Astrocyte (in vitro differentiated cells and primary cell): ENCODE measurements at regions not wholly inside any gene's neighbourhood (a gene's known extent, or its start where the extent isn't known, plus 50 kb on each side); places are given as distances from the start of the nearest gene placed in this dataset.

Experiments used
- DNase-seq: peaks from one replicate; pipeline ENCODE4 v3.0.0-alpha.2; 2010; ENCODE audit warnings: low read depth
- FAIRE-seq: peaks from 2 replicates; lab custom pipeline; 2011; peaks lifted over from hg19 to GRCh38; lab: Jason Lieb, UNC
- H2AFZ ChIP-seq: 2 replicates; pipeline ENCODE4 v1.6.0; 2012; ENCODE audit warnings: low read depth, low read length, inconsistent platforms
- H3K27ac ChIP-seq: 2 replicates; pipeline ENCODE4 v1.5.1; 2011; ENCODE audit warnings: low read depth, low read length, inconsistent platforms
- H3K27me3 ChIP-seq: 2 replicates; pipeline ENCODE4 v1.6.0; 2011; ENCODE audit warnings: low read length, inconsistent platforms; ENCODE audit not compliant: insufficient read depth
- H3K36me3 ChIP-seq: 2 replicates; pipeline ENCODE4 v1.5.1; 2011; ENCODE audit warnings: low read length, inconsistent platforms; ENCODE audit not compliant: insufficient read depth
- H3K4me1 ChIP-seq: 2 replicates; pipeline ENCODE4 v1.5.1; 2011; ENCODE audit warnings: low read length, inconsistent platforms; ENCODE audit not compliant: insufficient read depth
- H3K4me2 ChIP-seq: 2 replicates; pipeline ENCODE4 v1.6.0; 2012; ENCODE audit warnings: low read length, inconsistent platforms
- H3K4me3 ChIP-seq: 2 replicates; pipeline ENCODE4 v1.5.1; 2011; ENCODE audit warnings: low read depth, mild to moderate bottlenecking, low read length, inconsistent platforms; ENCODE audit not compliant: insufficient read depth
- H3K79me2 ChIP-seq: 2 replicates; pipeline ENCODE4 v1.6.0; 2012; ENCODE audit warnings: mild to moderate bottlenecking, low read length, inconsistent platforms; ENCODE audit not compliant: insufficient read depth
- H3K9ac ChIP-seq: 2 replicates; pipeline ENCODE4 v1.6.0; 2012; ENCODE audit warnings: mild to moderate bottlenecking, low read length, inconsistent platforms
- H3K9me3 ChIP-seq: 2 replicates; pipeline ENCODE4 v1.5.1; 2012; ENCODE audit warnings: low read depth, mild to moderate bottlenecking, low read length, inconsistent platforms; ENCODE audit not compliant: insufficient read depth
- H4K20me1 ChIP-seq: 2 replicates; pipeline ENCODE4 v1.6.0; 2012; ENCODE audit warnings: low read length, inconsistent platforms; ENCODE audit not compliant: insufficient read depth
- H3K27ac Mint-ChIP-seq: one replicate; pipeline ENCODE4 v1.8.0; 2021; ENCODE audit warnings: mild to moderate bottlenecking, mixed read lengths; ENCODE audit not compliant: unreplicated experiment
- H3K27me3 Mint-ChIP-seq: one replicate; pipeline ENCODE4 v1.8.0; 2021; ENCODE audit warnings: low read depth, mixed read lengths; ENCODE audit not compliant: unreplicated experiment
- H3K36me3 Mint-ChIP-seq: one replicate; pipeline ENCODE4 v1.8.0; 2021; ENCODE audit warnings: low read depth, mixed read lengths; ENCODE audit not compliant: unreplicated experiment
- H3K4me1 Mint-ChIP-seq: one replicate; pipeline ENCODE4 v1.8.0; 2021; ENCODE audit warnings: low read depth, mixed read lengths; ENCODE audit not compliant: unreplicated experiment
- H3K4me3 Mint-ChIP-seq: one replicate; pipeline ENCODE4 v1.8.0; 2021; ENCODE audit warnings: mild to moderate bottlenecking, moderate library complexity, mixed read lengths; ENCODE audit not compliant: unreplicated experiment
- H3K9me3 Mint-ChIP-seq: one replicate; pipeline ENCODE4 v1.8.0; 2021; ENCODE audit warnings: mild to moderate bottlenecking, mixed read lengths; ENCODE audit not compliant: unreplicated experiment
- EZH2 ChIP-seq: IDR thresholded peaks from 2 replicates; pipeline ENCODE4 v1.6.1; 2012; ENCODE audit warnings: mild to moderate bottlenecking, low read length, inconsistent platforms; ENCODE audit not compliant: insufficient read depth
- TF ChIP-seq, protein P1 (sequence below): IDR thresholded peaks from 2 replicates; pipeline ENCODE4 v1.5.1; 2011; ENCODE audit warnings: low read depth, mild to moderate bottlenecking, inconsistent platforms, low read length, moderate library complexity; ENCODE audit not compliant: insufficient read depth

DNA sequence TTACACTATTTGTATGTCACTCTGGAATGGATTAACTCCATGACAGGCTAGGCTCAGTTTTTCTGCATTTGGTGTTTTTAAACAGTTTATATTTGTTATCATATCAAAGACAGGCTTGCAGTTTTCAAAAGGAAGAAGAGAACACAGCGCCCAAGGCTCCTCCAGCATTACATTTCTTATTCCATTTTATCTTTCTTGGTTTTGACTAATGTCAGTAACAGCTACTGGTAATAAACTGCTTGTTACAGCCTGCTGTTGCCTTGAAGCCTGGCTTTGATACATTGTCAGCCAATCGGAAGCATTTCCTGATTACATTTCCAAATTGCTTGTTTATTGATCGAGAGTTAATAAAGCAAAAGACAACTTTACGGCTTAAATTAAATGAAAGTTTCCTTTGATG lies 166.0 kb upstream of the MDFIC start:
- DNase-seq = no peak
- Histone ChIP-seq H3K9me3 (no peaks in the 10 kb centered on the region), H3K27ac (no peak overlapping the region), H4K20me1 (no peaks in the 10 kb centered on the region), H3K4me3 (no peak overlapping the region), H3K27me3 (no peaks in the 10 kb centered on the region), H2AFZ (no peak overlapping the region), H3K36me3 (no peaks in the 10 kb centered on the region), H3K4me1 (no peaks in the 10 kb centered on the region), H3K79me2 (no peaks in the 10 kb centered on the region), H3K4me2 (no peak overlapping the region), H3K9ac (no peak overlapping the region)
- Mint-ChIP-seq H3K4me1 (no peaks in the 10 kb centered on the region), H3K4me3 (no peak overlapping the region), H3K36me3 (no peaks in the 10 kb centered on the region), H3K27me3 (no peaks in the 10 kb centered on the region), H3K27ac (no peak overlapping the region), H3K9me3 (no peaks in the 10 kb centered on the region)
- TF ChIP-seq EZH2 = no peak
- TF ChIP-seq, protein P1, sequence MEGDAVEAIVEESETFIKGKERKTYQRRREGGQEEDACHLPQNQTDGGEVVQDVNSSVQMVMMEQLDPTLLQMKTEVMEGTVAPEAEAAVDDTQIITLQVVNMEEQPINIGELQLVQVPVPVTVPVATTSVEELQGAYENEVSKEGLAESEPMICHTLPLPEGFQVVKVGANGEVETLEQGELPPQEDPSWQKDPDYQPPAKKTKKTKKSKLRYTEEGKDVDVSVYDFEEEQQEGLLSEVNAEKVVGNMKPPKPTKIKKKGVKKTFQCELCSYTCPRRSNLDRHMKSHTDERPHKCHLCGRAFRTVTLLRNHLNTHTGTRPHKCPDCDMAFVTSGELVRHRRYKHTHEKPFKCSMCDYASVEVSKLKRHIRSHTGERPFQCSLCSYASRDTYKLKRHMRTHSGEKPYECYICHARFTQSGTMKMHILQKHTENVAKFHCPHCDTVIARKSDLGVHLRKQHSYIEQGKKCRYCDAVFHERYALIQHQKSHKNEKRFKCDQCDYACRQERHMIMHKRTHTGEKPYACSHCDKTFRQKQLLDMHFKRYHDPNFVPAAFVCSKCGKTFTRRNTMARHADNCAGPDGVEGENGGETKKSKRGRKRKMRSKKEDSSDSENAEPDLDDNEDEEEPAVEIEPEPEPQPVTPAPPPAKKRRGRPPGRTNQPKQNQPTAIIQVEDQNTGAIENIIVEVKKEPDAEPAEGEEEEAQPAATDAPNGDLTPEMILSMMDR = no peak
- no peak for FAIRE-seq

DNA sequence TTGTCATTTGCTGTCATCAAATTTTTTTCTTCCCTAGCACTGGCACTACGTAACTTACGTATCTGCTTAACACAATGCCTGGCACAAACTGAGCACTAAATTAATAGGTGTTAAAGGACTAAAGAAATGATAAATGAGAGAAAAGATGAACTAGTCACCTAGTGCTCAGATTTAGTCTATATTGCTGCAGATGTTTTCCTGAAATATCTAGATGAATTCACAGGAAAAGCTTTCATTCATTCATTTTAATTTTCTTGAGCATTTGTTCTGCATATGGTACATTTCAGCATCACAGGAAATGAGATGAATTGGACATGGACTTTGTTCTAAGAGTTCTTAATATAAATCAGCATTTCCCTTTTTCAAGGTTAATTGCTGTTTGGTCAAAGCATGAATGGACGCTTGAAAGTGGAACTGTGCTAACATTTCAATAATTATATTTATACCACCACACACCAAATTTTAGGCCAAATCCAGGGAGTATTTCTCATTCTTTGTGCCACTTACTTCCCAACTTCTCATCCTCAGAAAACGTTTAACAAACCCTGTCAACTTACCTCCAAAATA lies 163.2 kb upstream of the MDFIC start:
- H3K27ac ChIP-seq = no peak overlapping the region
- no peak for TF ChIP-seq EZH2
- Mint-ChIP-seq H3K4me1 (no peaks in the 10 kb centered on the region), H3K9me3 (no peaks in the 10 kb centered on the region), H3K4me3 (no peak overlapping the region), H3K36me3 (no peaks in the 10 kb centered on the region), H3K27me3 (no peaks in the 10 kb centered on the region), H3K27ac (no peak overlapping the region)
- no peak overlapping the region for H3K9ac ChIP-seq
- no peaks in the 10 kb centered on the region for H3K36me3 ChIP-seq
- no peaks in the 10 kb centered on the region for H3K9me3 ChIP-seq
- H4K20me1 ChIP-seq = no peaks in the 10 kb centered on the region
- no peaks in the 10 kb centered on the region for H3K27me3 ChIP-seq
- no peak for FAIRE-seq
- H2AFZ ChIP-seq = no peak overlapping the region
- no peak overlapping the region for H3K4me3 ChIP-seq
- no peak overlapping the region for H3K4me2 ChIP-seq
- no peaks in the 10 kb centered on the region for H3K79me2 ChIP-seq
- DNase-seq = no peak
- H3K4me1 ChIP-seq = no peaks in the 10 kb centered on the region

DNA sequence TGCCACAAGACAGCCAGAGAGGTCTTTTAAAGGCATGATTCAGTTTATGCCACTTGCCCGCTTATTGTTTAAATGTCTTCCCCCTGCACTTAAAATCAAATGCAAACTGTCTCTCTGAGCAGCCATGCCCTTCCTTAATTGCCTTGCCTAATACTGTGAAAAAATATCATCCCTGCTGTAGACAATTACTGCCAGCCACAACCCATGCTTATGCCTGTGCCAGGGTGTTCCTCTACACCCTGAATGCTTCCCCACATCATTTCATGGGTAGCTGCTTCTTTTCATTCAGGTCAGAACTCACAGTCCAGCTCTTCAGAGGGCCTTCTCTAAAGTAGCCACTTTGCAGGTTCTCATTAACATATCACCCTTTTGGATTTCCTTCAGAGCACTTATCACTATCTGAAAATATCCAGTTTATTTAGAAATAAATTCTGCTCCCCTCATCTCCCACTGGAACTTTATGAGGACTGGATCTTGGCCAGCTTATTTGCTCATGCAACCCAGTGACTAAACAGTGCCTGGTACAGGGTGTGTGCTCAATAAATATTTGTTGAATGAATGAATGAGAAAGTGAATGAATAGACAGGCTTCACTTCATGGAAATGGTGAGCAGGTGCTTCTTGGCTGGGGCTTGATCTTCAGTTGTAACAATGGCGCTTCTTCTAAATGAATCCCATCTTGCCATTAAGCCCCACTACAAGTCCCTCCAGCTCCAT lies 162.4 kb upstream of the MDFIC start:
- Histone ChIP-seq H3K4me2 (no peak overlapping the region), H3K36me3 (no peaks in the 10 kb centered on the region), H3K9ac (no peak overlapping the region), H3K4me3 (no peak overlapping the region), H3K27me3 (no peaks in the 10 kb centered on the region), H3K79me2 (no peaks in the 10 kb centered on the region), H3K9me3 (no peaks in the 10 kb centered on the region), H2AFZ (no peak overlapping the region), H4K20me1 (no peaks in the 10 kb centered on the region), H3K4me1 (no peaks in the 10 kb centered on the region), H3K27ac (no peak overlapping the region)
- no peaks in the 10 kb centered on the region for H3K27me3 Mint-ChIP-seq
- H3K36me3 Mint-ChIP-seq = no peaks in the 10 kb centered on the region
- FAIRE-seq = no peak
- no peak overlapping the region for H3K4me3 Mint-ChIP-seq
- H3K4me1 Mint-ChIP-seq = no peaks in the 10 kb centered on the region
- no peak overlapping the region for H3K27ac Mint-ChIP-seq
- no peaks in the 10 kb centered on the region for H3K9me3 Mint-ChIP-seq
- DNase-seq = no peak
- TF ChIP-seq, protein P1 = no peak
- no peak for TF ChIP-seq EZH2
